GM20000 (cell line): ENCODE measurements at regions not wholly inside any gene's neighbourhood (a gene's known extent, or its start where the extent isn't known, plus 50 kb on each side); places are given as distances from the start of the nearest gene placed in this dataset.

Experiments used
- DNase-seq: peaks from one replicate; pipeline ENCODE4 v3.0.0; 2012; ENCODE audit warnings: low spot score
- CTCF ChIP-seq: IDR thresholded peaks from 2 replicates; pipeline ENCODE4 v1.5.1; 2012; ENCODE audit warnings: mild to moderate bottlenecking, control low read depth; ENCODE audit errors: extremely low read depth, missing control alignments

GRCh38 chr18:41899535-41899934 is 55.5 kb upstream of the PIK3C3 start:
- no peak for TF ChIP-seq CTCF
- no peak for DNase-seq

GRCh38 chr18:41893432-41893831 is 61.6 kb upstream of the PIK3C3 start:
- DNase-seq: no peak
- TF ChIP-seq CTCF: no peak

- TF ChIP-seq CTCF: no peak
- no peak for DNase-seq
Observed at GRCh38 chr18:41887100-41887499, 67.9 kb upstream of the PIK3C3 start.

- TF ChIP-seq CTCF: no peak
- no peak for DNase-seq
Observed at GRCh38 chr18:41886126-41886807, 68.8 kb upstream of the PIK3C3 start.

GRCh38 chr18:41881285-41881684 is 73.7 kb upstream of the PIK3C3 start:
- DNase-seq: no peak
- TF ChIP-seq CTCF: no peak

- no peak for TF ChIP-seq CTCF
- no peak for DNase-seq
Observed at GRCh38 chr18:41879256-41879655, 75.8 kb upstream of the PIK3C3 start.

GRCh38 chr18:41875094-41875780 is 79.8 kb upstream of the PIK3C3 start:
- TF ChIP-seq CTCF: no peak
- no peak for DNase-seq
